RKO (cell line): ENCODE measurements at regions not wholly inside any gene's neighbourhood (a gene's known extent, or its start where the extent isn't known, plus 50 kb on each side); places are given as distances from the start of the nearest gene placed in this dataset.
"Not testable (repeated sequence)": the region's sequence is repeated elsewhere in the genome, so short reads cannot be mapped to it uniquely, and the experiment has no call there.

Source experiments
- DNase-seq: peaks from one replicate; pipeline ENCODE4 v3.0.0-alpha.2; 2016; ENCODE audit warnings: low spot score

- no peak for DNase-seq
Measured at GRCh38 chr3:10627884-10628572, 122.6 kb upstream of the ATP2B2 start.

- DNase-seq: no peak
Measured at GRCh38 chr3:10628891-10629670, 123.7 kb upstream of the ATP2B2 start.

- no peak for DNase-seq
Measured at GRCh38 chr3:10629671-10630040, 124.3 kb upstream of the ATP2B2 start.

GRCh38 chr3:10631224-10631623, 125.8 kb upstream of the ATP2B2 start:
- DNase-seq: no peak

- DNase-seq: no peak
Measured at GRCh38 chr3:10632125-10632524, 126.7 kb upstream of the ATP2B2 start.

- no peak for DNase-seq
Measured at GRCh38 chr3:10632741-10633140, 127.4 kb upstream of the ATP2B2 start.

DNA sequence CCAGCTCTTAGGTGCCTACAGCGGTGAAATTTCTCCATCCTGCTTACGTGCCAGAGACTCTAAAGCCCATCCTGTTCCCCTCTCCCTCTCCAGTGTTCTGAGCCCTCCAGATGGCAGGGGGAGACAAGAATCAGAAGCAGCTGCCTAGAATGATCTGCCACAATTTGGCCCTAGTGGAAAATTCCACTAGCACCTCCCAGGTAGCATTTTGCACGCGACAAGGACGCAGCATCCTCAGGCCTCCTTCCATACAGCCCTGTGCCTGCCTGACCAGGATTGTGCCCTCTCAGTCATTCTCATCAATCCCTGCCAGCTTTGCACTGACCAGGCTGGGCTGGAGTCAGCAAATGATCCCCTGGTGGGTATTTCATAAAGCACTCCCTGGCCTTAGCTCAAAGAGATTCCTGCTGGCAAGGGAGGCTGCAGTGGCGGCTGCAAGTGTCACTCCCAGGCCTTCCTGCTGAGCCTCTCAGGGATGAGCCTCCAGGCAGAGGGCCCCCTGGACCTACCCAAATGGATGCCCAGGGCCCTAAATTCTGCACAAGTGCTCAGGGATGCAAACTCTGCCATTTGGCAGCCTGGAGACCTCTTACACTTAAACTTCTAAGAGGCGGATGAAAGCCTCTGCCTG, 130.2 kb upstream of the ATP2B2 start:
- no peak for DNase-seq

DNA sequence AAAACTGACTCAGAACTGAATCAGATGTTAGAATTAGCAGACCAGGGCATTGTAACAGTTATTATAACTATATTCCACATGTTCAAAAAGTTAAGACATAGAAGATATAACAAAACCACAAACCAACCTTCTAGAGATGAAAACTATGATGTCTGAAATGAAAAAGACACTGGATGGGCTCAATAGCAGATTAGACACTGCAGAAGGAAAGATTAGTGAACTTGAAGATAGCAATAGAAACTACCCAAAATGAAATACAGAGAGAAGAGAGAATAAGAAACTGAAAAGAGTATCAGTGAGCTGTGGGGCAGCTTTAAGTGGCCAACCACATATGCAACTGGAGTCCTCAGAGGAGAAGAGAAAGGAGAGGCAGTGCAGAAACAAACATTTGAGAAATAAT, 132.0 kb upstream of the ATP2B2 start:
- no peak for DNase-seq

DNA sequence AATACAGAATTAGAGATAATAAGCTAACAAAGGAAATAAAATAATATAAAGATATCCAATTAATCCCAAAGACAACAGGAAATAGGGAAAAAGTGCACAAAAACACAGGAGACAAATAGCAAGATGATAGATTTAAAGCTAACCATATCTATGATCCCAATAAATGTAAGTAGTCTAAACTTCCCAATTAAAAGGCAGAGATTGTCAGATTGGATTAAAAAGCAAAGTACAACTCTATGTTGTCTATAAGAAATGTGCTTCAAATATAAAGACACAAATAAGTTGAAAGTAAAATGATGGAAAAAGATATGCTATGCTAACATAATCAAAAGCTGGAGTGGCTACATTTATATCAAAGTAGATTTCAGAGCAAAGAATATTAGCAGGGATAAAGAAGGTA, 133.1 kb upstream of the ATP2B2 start:
- DNase-seq: no peak

- no peak for DNase-seq
Measured at GRCh38 chr3:10641760-10642159, 136.4 kb upstream of the ATP2B2 start.

GRCh38 chr3:10644189-10644588, 138.8 kb upstream of the ATP2B2 start:
- no peak for DNase-seq

DNA sequence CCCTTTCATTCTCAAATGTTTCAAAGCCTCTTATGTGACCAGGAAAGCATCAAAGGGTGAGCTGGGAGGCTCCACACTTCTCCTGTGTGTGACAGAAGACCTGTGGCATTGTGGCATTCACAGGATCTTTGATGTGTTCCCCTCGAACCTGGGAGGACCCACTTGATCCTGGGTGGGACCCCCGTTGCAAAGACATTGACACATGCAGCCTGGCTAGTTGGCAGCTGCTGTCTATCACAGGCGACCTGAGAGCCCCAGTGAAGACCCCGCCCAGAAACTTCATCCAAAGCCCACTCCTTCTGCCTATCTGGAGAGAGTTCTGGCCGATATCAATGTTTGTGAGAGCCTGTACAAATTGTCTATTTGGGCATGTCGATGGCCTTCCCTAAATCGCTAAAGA, 140.4 kb upstream of the ATP2B2 start:
- DNase-seq: no peak

- no peak for DNase-seq
Measured at GRCh38 chr3:10646531-10647335, 141.3 kb upstream of the ATP2B2 start.

GRCh38 chr3:10647376-10647775, 142.0 kb upstream of the ATP2B2 start:
- DNase-seq: no peak

DNA sequence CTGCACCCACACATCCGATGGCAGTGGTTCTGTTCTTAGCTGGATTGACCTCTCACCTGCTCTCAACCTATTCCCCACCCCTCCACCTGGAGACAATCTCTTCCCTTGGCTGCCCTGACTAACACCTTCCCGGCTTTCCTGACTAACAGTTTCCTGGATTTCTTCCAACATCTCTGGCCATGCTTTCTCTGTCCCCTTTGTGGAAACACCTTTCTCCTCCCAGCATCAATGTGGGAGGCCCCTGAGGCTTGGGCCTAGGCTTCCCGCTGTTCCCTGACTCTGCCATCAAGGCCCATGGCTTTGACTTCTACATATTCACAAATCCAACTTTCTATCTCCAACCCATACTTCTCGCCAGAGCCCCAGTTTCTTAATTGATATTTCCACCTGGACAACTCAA, 142.8 kb upstream of the ATP2B2 start:
- DNase-seq: no peak

GRCh38 chr3:10649463-10649862, 144.1 kb upstream of the ATP2B2 start:
- not testable (repeated sequence) for DNase-seq

DNA sequence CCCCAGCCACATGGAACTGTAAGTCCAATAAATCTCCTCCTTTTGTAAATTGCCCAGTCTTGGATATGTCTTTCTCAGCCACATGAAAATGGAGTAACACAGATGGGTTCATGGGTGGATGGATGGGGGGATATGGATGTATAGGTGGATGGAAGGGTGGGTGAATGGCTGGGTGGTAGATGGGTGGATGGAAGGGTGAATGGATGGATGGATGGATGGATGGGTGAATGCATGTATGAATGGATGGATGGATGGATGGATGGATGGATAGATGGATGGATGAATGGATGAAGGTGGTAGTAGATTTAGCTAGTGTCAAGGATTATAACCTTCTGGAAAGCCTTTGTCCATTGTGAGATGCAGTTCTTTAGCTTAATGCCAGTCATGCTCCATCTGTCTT, 146.1 kb upstream of the ATP2B2 start:
- no peak for DNase-seq

DNA sequence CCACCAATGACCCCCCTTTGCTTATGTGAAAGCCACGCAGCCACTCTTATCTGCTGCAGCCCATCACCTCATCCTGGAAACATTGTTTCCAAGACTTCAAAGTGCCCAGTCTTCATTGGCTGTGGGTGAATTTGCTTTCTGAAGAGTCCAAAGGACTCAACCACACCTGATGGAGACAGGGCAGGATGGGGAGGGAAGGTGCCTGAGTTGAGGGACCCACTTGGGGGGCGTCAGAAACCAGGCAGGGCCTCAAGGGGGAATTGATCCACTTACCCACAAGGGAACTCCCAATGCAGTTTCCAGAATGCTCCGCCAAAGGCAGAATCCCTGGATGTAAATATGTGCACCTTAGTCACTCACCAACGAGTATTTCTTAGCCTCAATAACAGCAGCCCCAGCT, 147.9 kb upstream of the ATP2B2 start:
- DNase-seq: no peak

- DNase-seq: no peak
Measured at GRCh38 chr3:10653866-10654611, 148.7 kb upstream of the ATP2B2 start.

- DNase-seq: no peak
Measured at GRCh38 chr3:10655105-10655504, 149.7 kb upstream of the ATP2B2 start.

GRCh38 chr3:10657339-10657738, 152.0 kb upstream of the ATP2B2 start:
- not testable (repeated sequence) for DNase-seq

DNA sequence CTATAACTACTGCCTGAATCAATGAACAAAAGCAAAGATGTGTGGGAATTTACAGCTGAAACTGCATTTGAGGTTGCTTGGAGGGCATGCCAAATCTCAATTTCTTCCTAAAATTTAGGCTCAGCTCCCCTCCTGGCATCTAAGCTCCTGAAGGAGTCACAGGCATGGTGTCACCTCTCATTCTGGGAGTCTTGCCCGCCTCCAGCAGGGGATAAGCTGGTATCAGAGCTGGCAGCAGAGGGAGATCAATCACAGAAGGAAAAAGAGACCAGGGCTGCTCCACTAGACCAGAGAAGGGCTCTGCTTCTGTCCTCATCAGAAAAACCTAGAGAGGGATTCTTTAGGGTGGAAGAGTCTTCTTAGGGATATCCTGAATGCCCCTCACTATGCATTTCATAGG, 150.4 kb upstream of the SLC6A11 start:
- no peak for DNase-seq
